SK-N-SH (cell line): ENCODE measurements at regions not wholly inside any gene's neighbourhood (a gene's known extent, or its start where the extent isn't known, plus 50 kb on each side); places are given as distances from the start of the nearest gene placed in this dataset.

Experiments used
- JUND ChIP-seq: IDR thresholded peaks from 2 replicates; pipeline ENCODE4 v1.4.0; 2012
- RCOR1 ChIP-seq: fragments of 150-350 bp; IDR thresholded peaks from 2 replicates; pipeline ENCODE4 v1.6.1; 2017; ENCODE audit warnings: antibody characterized with exemption, low read length
- TF ChIP-seq, protein P1 (sequence below): fragments of 200-600 bp; sonication (generic); IDR thresholded peaks from 2 replicates; pipeline ENCODE4 v1.6.1; 2017; ENCODE audit warnings: antibody characterized with exemption, mild to moderate bottlenecking, moderate library complexity

DNA sequence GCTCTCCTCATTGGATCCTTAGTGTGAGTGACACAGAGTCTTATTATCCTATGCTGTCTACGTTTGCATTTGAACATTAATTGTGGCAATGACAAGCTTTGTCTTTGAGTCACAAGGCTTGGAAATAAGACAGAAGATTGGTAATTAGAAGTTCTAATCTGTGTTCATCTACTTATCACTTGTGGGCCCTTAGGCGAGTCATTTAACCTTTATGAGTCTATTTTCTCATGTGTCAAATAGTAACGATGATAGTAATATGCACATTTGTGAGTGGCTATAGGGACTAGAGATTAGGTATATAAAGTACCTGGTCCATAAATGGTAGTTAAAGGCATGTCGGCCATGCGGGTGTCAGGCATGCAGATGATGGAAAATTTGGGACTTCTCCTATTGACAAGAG, 105.6 kb upstream of the NABP1 start:
- no peak for TF ChIP-seq JUND
- TF ChIP-seq, protein P1, sequence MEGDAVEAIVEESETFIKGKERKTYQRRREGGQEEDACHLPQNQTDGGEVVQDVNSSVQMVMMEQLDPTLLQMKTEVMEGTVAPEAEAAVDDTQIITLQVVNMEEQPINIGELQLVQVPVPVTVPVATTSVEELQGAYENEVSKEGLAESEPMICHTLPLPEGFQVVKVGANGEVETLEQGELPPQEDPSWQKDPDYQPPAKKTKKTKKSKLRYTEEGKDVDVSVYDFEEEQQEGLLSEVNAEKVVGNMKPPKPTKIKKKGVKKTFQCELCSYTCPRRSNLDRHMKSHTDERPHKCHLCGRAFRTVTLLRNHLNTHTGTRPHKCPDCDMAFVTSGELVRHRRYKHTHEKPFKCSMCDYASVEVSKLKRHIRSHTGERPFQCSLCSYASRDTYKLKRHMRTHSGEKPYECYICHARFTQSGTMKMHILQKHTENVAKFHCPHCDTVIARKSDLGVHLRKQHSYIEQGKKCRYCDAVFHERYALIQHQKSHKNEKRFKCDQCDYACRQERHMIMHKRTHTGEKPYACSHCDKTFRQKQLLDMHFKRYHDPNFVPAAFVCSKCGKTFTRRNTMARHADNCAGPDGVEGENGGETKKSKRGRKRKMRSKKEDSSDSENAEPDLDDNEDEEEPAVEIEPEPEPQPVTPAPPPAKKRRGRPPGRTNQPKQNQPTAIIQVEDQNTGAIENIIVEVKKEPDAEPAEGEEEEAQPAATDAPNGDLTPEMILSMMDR = no peak
- no peak for TF ChIP-seq RCOR1
